Osteocyte (in vitro differentiated cells): ENCODE measurements at regions not wholly inside any gene's neighbourhood (a gene's known extent, or its start where the extent isn't known, plus 50 kb on each side); places are given as distances from the start of the nearest gene placed in this dataset.

Source experiments
- DNase-seq: peaks from one replicate; pipeline ENCODE4 v3.0.0; 2021; ENCODE audit warnings: mixed read lengths; ENCODE audit not compliant: unreplicated experiment; ENCODE audit errors: extremely low spot score
- H3K27ac Mint-ChIP-seq: one replicate; pipeline ENCODE4 v1.8.0; 2021; ENCODE audit warnings: mild to moderate bottlenecking, mixed read lengths; ENCODE audit not compliant: unreplicated experiment
- H3K27me3 Mint-ChIP-seq: one replicate; pipeline ENCODE4 v1.8.0; 2021; ENCODE audit warnings: mixed read lengths; ENCODE audit not compliant: unreplicated experiment
- H3K36me3 Mint-ChIP-seq: one replicate; pipeline ENCODE4 v1.8.0; 2021; ENCODE audit warnings: mixed read lengths; ENCODE audit not compliant: unreplicated experiment
- H3K4me1 Mint-ChIP-seq: one replicate; pipeline ENCODE4 v1.8.0; 2021; ENCODE audit warnings: mixed read lengths; ENCODE audit not compliant: unreplicated experiment
- H3K4me3 Mint-ChIP-seq: one replicate; pipeline ENCODE4 v1.8.0; 2021; ENCODE audit warnings: mild to moderate bottlenecking, moderate library complexity, mixed read lengths; ENCODE audit not compliant: unreplicated experiment
- H3K9me3 Mint-ChIP-seq: one replicate; pipeline ENCODE4 v1.8.0; 2021; ENCODE audit warnings: mixed read lengths; ENCODE audit not compliant: unreplicated experiment
- TF ChIP-seq, protein P1 (sequence below): fragments of 200-600 bp; sonication (generic); IDR thresholded peaks from 2 replicates; pipeline ENCODE4 v1.5.0; 2021; ENCODE audit warnings: antibody characterized with exemption, mild to moderate bottlenecking, moderate library complexity

DNA sequence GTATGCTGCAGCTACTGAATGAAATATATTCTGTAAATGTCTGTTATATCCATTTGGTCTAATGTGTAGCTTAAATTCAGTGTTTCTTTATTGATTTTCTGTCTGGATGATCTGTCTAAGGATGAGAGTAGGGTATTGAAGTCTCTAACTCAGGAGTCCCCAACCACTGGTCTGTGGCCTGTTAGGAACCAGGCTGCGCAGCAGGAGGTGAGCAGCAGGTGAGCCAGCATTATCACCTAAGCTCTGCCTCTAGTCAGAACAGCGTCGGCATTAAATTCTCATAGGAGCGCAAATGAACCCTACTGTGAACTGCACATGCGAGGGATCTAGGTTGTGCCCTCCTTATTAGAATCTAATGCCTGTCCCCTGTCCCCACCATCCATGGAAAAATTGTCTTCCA lies 329.7 kb upstream of the RGS6 start:
- no peaks in the 10 kb centered on the region for H3K27me3 Mint-ChIP-seq
- H3K36me3 Mint-ChIP-seq = peaks cover 38% of the 10 kb centered on the region
- peaks cover 31% of the 10 kb centered on the region for H3K9me3 Mint-ChIP-seq
- DNase-seq = no peak
- H3K4me1 Mint-ChIP-seq = no peaks in the 10 kb centered on the region
- no peak overlapping the region for H3K27ac Mint-ChIP-seq
- TF ChIP-seq, protein P1, sequence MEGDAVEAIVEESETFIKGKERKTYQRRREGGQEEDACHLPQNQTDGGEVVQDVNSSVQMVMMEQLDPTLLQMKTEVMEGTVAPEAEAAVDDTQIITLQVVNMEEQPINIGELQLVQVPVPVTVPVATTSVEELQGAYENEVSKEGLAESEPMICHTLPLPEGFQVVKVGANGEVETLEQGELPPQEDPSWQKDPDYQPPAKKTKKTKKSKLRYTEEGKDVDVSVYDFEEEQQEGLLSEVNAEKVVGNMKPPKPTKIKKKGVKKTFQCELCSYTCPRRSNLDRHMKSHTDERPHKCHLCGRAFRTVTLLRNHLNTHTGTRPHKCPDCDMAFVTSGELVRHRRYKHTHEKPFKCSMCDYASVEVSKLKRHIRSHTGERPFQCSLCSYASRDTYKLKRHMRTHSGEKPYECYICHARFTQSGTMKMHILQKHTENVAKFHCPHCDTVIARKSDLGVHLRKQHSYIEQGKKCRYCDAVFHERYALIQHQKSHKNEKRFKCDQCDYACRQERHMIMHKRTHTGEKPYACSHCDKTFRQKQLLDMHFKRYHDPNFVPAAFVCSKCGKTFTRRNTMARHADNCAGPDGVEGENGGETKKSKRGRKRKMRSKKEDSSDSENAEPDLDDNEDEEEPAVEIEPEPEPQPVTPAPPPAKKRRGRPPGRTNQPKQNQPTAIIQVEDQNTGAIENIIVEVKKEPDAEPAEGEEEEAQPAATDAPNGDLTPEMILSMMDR = no peak
- no peak overlapping the region for H3K4me3 Mint-ChIP-seq

DNA sequence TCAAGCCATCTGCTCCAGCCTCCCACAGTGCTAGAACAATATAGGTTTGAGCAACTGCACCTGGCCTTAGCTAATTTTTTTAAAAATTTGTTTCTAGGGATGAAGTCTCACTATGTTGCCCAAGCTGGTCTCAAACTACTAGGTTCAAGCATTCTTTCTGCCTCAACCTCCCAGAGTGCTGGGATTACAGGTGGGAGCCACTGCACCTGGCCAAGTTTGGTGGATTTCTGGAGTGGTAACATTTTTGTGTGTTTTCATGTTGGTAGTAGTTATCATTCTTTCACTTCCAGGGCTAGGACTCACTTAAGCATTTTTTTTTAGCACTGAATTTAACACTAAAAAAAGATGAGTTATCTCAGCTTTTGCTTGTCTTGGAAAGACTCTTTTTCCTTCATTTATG lies 328.0 kb upstream of the RGS6 start:
- H3K4me1 Mint-ChIP-seq = no peaks in the 10 kb centered on the region
- H3K27me3 Mint-ChIP-seq = no peaks in the 10 kb centered on the region
- peaks cover 31% of the 10 kb centered on the region for H3K9me3 Mint-ChIP-seq
- TF ChIP-seq, protein P1 = no peak
- H3K36me3 Mint-ChIP-seq = peaks cover 26% of the 10 kb centered on the region
- no peak for DNase-seq
- H3K27ac Mint-ChIP-seq = no peak overlapping the region
- H3K4me3 Mint-ChIP-seq = no peak overlapping the region

DNA sequence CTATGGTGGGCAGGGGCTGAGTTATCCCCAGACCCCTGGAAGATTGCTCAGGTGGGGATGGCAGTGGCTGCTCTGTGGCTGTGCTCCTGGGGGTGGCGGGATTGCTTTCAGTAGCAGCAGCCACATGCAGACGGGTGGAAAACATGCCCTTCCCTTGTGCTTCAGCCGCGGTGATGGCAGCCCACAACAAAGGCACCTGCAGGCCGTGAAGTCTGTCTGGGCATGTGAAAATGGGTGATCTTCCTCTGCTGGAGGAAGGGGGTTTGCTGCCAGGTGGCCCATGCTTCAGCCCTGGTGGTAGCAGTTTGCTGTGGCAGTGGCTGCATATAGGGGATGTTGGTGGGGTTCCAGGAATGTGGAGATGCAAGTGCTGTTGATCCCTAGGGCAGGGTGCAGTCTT lies 326.2 kb upstream of the RGS6 start:
- TF ChIP-seq, protein P1 = no peak
- Mint-ChIP-seq H3K4me3 (no peak overlapping the region), H3K4me1 (peaks cover 10% of the 10 kb centered on the region), H3K36me3 (peaks cover 11% of the 10 kb centered on the region), H3K9me3 (peaks cover 15% of the 10 kb centered on the region), H3K27ac (no peak overlapping the region), H3K27me3 (no peaks in the 10 kb centered on the region)
- DNase-seq = no peak

DNA sequence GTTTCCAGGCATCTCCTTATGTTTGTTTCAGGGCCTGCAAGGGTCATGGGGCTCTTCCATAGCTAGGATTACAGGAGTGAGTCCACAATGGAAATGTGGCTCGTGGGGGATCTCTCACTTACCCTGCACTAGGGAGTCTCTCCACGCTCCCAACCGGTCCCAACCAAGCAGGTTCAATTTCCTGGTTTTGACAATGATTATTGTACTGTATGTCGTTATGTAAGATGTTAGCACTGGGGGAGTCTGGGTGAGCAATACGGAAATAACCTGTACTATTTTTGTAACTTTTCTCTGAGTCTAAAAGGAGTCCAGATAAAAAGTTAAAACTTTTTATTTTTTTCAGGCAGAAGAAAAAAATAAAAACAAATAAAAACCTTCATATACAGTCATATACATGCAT lies 325.7 kb upstream of the RGS6 start:
- Mint-ChIP-seq H3K4me3 (no peak overlapping the region), H3K4me1 (peaks cover 10% of the 10 kb centered on the region), H3K27ac (no peak overlapping the region), H3K27me3 (no peaks in the 10 kb centered on the region), H3K36me3 (peaks cover 7% of the 10 kb centered on the region), H3K9me3 (peaks cover 11% of the 10 kb centered on the region)
- TF ChIP-seq, protein P1 = no peak
- no peak for DNase-seq

DNA sequence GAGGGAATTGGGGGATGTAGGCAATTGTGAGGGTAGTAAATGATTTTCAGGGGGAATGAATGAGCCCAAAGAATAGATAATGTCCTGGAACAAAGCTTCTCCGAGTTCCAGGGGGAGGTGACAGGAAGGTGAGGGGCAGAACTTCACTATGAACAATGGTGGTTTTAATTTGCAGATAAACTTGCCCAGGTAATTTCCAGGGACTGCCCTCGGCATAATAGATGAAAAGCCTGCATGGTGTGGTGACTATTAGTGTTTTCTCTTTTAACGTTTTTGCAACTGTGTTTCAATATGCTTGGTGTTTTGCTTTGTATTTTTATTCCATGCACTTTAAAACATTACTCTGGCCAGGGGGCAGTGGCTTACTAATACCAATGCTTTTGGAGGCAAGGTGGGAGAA lies 325.2 kb upstream of the RGS6 start:
- Mint-ChIP-seq H3K4me3 (no peak overlapping the region), H3K27ac (no peak overlapping the region), H3K9me3 (peaks cover 6% of the 10 kb centered on the region)

More for the DNA sequence above, 325.2 kb upstream of the RGS6 start:
- Mint-ChIP-seq H3K4me1 (peaks cover 10% of the 10 kb centered on the region), H3K27me3 (no peaks in the 10 kb centered on the region), H3K36me3 (peaks cover 3% of the 10 kb centered on the region)
- DNase-seq = no peak
- TF ChIP-seq, protein P1 = no peak
